DMS114 treated with DMSO at 0.1 percent for 48 hours (cell line): ENCODE measurements at regions not wholly inside any gene's neighbourhood (a gene's known extent, or its start where the extent isn't known, plus 50 kb on each side); places are given as distances from the start of the nearest gene placed in this dataset.

Experiments used
- DNase-seq: peaks from one replicate; lab custom pipeline; 2025; ENCODE audit not compliant: unreplicated experiment; lab: John Stamatoyannopoulos, UW

DNA sequence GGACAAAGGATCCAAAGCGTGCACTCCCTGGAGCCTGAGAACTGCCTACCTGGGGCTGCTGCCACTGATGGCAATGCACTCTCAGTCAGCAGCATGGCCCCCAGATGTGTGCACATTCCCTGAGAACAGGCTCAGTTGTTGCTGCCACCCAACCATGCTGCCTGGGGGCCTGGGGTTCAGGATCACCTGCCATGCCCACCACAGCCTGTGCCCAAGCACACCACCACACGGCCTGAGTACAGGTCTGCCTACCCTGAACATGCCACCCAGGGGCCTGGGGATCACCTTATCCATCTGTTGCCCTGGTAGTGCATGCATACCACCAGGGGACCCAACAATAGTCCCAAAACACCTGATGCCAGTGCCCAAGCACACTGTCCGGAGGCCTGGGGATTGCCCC lies 1174.5 kb downstream of the SORCS1 start:
- DNase-seq: no peak

DNA sequence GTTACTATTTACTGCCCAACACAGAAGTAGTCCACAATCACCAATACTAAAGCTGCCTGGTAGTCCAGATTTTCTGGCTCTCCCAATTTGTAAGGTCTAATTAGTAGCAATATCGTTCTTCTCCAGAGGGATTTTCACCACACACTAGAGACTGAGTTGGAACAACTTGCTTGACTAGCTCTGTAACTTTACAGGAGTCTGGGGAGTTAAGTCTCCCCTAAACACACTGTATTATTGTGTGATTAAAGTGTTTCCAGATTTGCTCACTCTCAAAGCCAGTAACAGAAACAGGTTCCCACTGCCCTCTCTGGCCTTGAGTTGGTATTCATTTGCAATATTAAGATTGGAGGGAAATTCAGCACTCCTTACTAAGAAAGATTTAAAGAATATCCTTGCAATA lies 1175.7 kb downstream of the SORCS1 start:
- DNase-seq: no peak

DNA sequence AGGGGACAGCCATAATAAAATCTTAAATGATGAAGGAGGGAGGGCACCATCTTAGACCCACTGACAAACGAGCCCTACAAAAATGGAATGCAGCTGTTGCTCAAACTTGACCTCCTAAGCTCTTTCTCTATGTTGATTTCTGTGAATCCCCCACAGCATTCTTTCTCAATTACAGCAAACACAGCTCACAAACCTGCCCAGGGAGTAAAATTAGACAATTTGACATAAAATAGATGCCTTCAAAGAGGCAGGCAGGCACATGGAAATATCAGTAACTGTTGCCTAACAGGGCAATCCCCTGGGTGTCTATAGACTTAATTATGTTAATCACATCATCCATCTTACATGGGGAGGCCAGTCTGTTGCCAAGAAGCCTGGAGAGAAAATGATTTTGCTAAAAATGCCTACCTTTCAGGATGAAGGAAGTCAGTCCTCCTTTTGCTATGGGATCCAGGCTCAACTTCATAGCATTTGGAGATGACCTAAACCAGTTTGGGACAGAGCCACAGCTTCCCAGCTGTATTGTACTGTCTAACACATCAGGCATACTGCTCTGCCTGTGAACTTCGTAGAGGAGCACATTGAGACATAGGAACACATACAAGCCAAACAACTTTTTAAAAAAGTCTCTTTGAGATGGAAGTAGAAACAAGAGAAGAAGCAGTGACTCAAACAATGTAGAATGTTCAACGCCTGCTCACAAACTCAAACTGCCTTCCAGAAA lies 1177.4 kb downstream of the SORCS1 start:
- no peak for DNase-seq

DNA sequence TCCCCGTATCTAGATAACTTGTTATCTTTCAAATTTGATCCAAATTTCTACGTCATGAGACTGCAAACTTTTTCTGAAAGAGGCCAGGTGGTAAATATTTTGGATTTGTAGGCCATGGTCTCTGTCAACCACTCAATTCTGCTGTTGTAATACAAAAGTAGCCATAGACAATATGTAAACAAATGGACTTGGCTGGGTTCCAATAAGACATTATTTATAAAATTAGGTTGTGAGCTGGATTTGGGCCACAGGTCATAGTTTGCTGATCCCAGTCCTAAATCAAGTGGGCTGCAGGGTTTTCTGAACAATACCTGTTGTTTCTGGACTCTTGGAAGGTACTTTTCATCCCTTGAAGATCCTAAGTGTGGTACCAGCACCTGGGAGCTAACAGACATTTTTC lies 1178.0 kb downstream of the SORCS1 start:
- DNase-seq: no peak

DNA sequence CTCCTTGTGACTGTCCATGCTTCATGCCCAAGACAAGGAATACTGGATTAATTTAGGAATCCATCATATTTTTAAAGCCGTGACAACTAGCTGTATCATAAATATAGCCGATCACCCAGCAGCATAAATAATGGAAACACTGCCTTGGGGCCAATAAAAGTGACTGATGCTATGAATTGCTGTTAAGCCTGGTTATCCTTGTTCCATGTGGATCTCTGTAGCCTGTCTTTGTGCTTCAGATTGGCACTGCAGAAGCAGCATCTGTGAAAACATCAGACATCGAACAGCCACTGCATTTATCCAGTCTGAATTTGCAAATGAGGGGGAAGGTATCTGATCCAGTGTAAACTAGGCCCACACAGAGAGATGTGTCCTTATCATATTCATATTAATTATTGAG lies 1181.8 kb downstream of the SORCS1 start:
- no peak for DNase-seq

DNA sequence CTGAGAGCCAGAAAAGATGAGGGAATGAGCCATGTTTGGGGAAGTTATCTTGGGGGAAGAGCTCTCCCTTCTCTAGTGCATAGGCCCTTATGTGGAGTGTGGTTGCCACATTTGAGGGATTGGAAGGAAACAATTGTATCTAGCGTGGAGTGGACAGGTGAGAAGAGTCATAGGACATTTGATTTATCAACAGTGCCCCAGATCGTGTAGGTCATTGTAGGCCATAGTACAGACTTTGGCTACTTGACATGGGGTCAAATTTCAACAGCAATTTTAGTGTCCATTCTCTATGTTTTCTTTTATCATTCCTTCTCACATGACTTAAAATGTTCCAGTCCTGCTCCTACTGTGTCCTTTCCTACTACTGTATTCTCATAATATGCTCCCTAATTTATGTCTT lies 1182.8 kb downstream of the SORCS1 start:
- DNase-seq: no peak

- DNase-seq: peak; percentile 2
These were observed 1189.6 kb downstream of the SORCS1 start for GRCh38 chr10:105974803-105975456.

DNA sequence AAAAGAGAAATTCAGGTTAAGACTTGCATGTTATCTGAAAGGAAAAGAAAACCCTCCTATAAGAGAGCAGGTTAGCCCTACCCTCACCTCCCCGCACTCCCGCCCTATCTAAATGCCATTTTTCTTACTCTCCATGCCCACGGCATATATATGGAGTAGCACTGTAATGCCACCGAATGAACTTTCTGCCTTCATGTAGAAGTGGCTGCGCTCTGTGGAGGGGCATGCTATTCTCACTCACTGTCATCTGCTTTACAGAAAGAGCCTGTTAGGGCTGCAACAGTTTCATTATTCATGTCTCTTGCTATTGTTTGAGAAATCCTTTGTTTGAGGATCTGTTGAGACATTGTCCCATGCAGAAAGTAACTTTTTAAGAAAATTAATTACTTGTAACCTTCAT lies 1190.6 kb downstream of the SORCS1 start:
- DNase-seq: no peak

DNA sequence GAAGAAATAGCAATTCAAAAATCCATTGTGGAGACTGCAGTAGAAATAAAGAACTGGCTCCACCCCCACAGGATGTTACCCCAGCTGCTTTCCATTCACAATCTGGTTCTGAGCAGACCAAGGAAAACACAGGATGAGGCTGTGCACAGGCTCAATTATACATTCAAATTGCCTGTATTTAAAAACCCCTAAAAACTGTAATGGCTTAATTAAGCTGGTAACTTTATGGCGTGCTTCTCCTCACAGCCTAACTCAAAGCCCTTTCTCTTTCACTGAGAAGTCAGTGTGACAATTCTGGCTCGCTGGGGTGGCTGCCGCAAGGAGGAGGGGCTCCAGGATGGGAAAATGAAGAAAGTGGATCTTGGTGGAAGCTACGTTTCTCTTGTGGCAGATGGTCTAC lies 1191.1 kb downstream of the SORCS1 start:
- DNase-seq: no peak

DNA sequence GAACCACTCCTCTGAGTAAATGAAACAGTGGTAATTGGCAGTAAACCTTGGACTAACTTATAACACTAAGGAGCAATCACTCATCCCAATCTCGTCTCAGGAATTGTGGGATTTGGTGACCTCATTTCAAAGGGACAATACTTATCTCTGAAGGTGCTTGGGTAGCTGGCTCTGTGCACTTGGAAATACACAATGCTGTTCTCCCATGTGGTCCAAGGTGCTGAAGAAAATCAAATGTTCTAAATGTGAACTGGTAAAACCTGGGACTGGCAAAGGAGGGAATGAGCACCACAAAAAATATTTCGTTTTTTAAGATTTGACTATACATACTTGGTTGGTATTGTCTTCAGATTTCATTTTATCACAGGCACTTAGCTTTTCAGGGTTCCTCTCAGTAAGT lies 1193.0 kb downstream of the SORCS1 start:
- DNase-seq: no peak

GRCh38 chr10:105969884-105970377 lies 1194.6 kb downstream of the SORCS1 start:
- no peak for DNase-seq

DNA sequence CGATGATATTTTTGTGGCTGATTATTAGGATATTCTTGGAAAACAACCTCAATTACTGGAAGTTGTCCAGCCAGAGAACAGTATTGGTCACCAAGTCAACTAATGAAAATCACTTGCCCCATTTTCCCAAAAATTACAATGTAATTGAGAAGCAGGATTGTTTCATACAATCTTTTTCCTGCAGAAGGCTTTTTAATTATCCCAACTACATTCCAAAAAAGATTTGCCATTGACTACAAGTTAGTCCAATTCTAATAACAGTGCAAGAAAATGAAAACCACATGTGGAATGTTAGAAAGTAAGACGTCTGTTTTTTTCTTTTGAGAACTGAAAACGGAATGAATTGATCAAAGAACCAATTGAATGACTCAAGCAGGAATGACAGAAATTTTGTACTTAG lies 1195.8 kb downstream of the SORCS1 start:
- DNase-seq: no peak

DNA sequence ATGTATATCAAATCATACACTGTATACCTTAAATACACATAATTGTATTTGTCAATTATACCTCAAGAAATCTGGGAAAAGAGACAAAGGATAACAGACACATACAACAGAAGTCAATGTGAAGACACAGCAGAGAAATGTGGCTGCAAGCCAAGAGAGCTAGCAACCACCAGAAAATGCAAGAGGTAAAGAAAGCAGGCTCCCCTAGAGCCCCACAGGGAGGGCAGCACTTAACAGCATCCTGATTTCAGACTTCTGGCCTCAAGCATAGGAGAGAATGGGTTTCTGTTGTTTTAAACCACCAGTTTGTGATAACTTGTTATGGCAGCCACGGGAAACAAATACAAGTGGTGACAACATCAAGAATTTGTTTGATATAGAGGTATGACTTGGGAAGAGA lies 1197.2 kb downstream of the SORCS1 start:
- DNase-seq: no peak

DNA sequence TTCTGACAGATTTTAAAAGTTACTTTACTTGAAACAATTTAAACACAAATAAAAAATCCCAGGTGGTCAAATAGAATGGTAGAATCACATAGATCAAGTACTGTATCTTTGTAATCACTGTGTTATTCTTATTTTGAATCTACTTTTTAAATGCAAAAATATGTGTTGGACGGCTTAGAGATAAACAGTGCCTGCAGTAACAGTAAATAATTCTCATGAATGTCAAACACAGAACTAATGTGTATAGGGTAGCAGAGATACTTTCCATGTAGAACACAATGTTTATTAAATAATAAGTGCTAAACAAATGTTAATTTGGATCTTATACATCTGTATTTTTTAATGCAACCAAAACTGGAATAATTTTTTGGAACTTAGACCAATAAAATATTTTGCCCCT lies 1199.4 kb downstream of the SORCS1 start:
- no peak for DNase-seq

- DNase-seq: no peak
These were observed 1200.5 kb downstream of the SORCS1 start for GRCh38 chr10:105964009-105964408.

- DNase-seq: no peak
These were observed 1201.1 kb downstream of the SORCS1 start for GRCh38 chr10:105963334-105963884.

GRCh38 chr10:105956550-105956949 lies 1208.0 kb downstream of the SORCS1 start:
- DNase-seq: no peak

DNA sequence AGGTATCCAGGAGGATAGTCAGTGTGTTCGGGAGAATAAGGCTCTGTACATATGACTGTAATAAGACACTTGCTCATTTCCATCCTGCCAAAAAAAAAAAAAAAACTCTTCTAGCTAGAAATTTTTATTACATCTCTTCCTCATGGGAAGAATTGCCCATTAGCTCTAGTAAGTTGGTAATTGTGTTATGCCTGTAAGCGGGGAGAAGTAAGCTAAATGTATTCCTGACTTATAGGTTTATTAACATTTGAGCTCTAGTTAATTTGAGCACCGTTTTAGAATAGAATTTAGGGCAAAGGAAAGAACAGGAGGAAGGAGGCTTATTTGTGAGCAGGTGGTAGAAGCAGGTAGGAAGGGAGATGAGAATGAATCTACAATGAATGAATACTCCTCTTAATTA lies 1210.6 kb downstream of the SORCS1 start:
- no peak for DNase-seq

DNA sequence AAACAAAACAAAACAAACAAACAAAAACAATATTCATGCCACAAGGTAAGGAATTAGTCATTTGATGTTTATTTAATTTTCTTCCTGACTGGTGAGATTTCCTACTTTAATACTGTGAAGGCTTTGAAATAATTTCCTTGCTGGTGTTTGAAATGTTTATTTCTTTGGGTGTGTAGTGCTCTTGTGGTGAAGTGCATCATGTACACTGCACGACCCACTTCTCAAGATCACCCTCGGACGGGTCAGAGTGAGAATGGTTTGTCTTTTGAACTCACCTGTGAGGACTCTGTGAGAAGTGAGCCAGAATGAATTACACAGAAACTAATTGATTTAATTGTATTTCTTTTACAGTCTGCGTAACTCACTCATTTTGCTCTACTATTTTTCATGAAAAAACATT lies 1211.5 kb downstream of the SORCS1 start:
- DNase-seq: no peak

DNA sequence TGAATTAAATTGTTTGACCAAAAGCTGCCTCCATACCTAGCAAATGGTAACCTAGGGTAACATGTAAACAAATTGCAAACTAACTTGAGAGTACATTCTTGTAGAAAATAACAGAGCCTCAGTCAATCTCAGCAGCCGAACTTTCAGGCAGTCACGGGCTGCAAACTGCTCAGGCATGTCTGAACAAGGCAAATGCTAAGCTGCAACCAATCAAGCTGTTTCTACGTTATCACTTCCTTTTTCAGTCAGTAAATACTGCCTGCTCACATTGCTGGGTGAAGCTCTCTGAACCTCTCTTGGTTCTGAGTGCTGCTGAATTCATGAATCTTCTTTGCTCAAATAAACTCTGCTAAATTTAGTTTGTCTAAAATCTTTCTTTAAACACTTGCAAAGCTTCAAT lies 1212.4 kb downstream of the SORCS1 start:
- DNase-seq: no peak

- peak; percentile 59 for DNase-seq
These were observed 1214.1 kb downstream of the SORCS1 start for GRCh38 chr10:105950410-105950809.

DNA sequence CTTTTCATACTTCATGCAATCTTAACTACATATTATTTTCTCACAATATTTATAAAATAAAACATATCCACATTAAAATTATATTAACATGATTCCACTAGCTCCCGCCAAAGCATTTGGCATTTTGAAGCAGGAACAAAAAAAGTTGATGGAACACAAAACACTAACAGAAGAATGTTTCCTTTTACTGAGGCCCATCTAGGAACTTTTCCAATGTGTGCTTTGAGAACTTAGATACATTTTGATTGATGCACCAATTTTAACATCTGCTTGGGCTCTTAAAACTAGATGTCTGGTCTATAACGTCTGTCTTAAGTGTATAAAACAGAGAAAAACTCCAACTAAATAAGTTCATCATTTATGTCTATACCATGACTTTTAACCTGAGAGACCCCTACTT lies 1214.8 kb downstream of the SORCS1 start:
- no peak for DNase-seq
